HL-60 (cell line): ENCODE measurements at regions not wholly inside any gene's neighbourhood (a gene's known extent, or its start where the extent isn't known, plus 50 kb on each side); places are given as distances from the start of the nearest gene placed in this dataset.

Source experiments
- DNase-seq, 2 experiments: peaks; one replicate each; pipeline ENCODE4 v3.0.0-alpha.2; 2010 to 2020; ENCODE audit warnings: low read depth in 1 of 2, low spot score in 1 of 2
- H3K27ac ChIP-seq: fragments of 250-450 bp; sonication (Bioruptor Pico); replicated peaks from 2 replicates; pipeline ENCODE4 v1.5.1; 2020; ENCODE audit warnings: mild to moderate bottlenecking, moderate library complexity
- H3K27me3 ChIP-seq: fragments of 250-450 bp; sonication (Bioruptor Pico); 2 replicates; pipeline ENCODE4 v1.5.1; 2021; ENCODE audit warnings: mild to moderate bottlenecking, moderate library complexity; ENCODE audit not compliant: insufficient read depth, poor library complexity, severe bottlenecking
- H3K4me3 ChIP-seq: replicated peaks from 2 replicates; pipeline ENCODE4 v1.5.1; 2011; ENCODE audit warnings: mild to moderate bottlenecking, control low read depth, low read length; ENCODE audit not compliant: insufficient read depth
- CTCF ChIP-seq: IDR thresholded peaks from one replicate; pipeline ENCODE4 v1.5.1; 2011; ENCODE audit warnings: low read length, control low read depth, inconsistent platforms; ENCODE audit not compliant: insufficient read depth
- GABPA ChIP-seq: IDR thresholded peaks from 2 replicates; pipeline ENCODE4 v1.6.1; 2012; ENCODE audit warnings: low read depth
- POLR2AphosphoS5 ChIP-seq: IDR thresholded peaks from 2 replicates; pipeline ENCODE4 v1.6.1; 2012; ENCODE audit warnings: low read depth
- REST ChIP-seq: IDR thresholded peaks from 2 replicates; pipeline ENCODE4 v1.6.1; 2012; ENCODE audit warnings: low read depth; ENCODE audit not compliant: insufficient replicate concordance
- SPI1 ChIP-seq: IDR thresholded peaks from 2 replicates; pipeline ENCODE4 v1.6.1; 2012; ENCODE audit warnings: low read depth, mild to moderate bottlenecking, borderline replicate concordance

GRCh38 chr1:219533280-219533679, 79.6 kb downstream of the ZC3H11B start:
- Histone ChIP-seq H3K4me3 (no peak overlapping the region), H3K27me3 (no peaks in the 10 kb centered on the region), H3K27ac (no peak overlapping the region)
- no peak for TF ChIP-seq CTCF
- no peak for TF ChIP-seq SPI1
- no peak for TF ChIP-seq REST
- no peak for TF ChIP-seq POLR2AphosphoS5
- TF ChIP-seq GABPA: no peak
- DNase-seq: no peak

- no peak for DNase-seq
- H3K27me3 ChIP-seq: no peaks in the 10 kb centered on the region
- H3K4me3 ChIP-seq: no peak overlapping the region
- no peak overlapping the region for H3K27ac ChIP-seq
- TF ChIP-seq POLR2AphosphoS5 (no peak), CTCF (no peak), REST (no peak), SPI1 (no peak), GABPA (no peak)
Measured at GRCh38 chr1:219529116-219529515, 83.8 kb downstream of the ZC3H11B start.

- DNase-seq: no peak
- TF ChIP-seq GABPA (no peak), POLR2AphosphoS5 (no peak), SPI1 (no peak), REST (no peak), CTCF (no peak)
- Histone ChIP-seq H3K4me3 (no peak overlapping the region), H3K27me3 (no peaks in the 10 kb centered on the region), H3K27ac (no peak overlapping the region)
Measured at GRCh38 chr1:219528633-219529032, 84.3 kb downstream of the ZC3H11B start.
